ENCODE measurements at regions not wholly inside any gene's neighbourhood (a gene's known extent, or its start where the extent isn't known, plus 50 kb on each side); places are given as distances from the start of the nearest gene placed in this dataset.
"Not testable (repeated sequence)": the region's sequence is repeated elsewhere in the genome, so short reads cannot be mapped to it uniquely, and the experiment has no call there.

GRCh38 chr9:78121488-78121887 is 89.9 kb upstream of the GNAQ start:
- DNase-seq: peak; percentile 83

DNA sequence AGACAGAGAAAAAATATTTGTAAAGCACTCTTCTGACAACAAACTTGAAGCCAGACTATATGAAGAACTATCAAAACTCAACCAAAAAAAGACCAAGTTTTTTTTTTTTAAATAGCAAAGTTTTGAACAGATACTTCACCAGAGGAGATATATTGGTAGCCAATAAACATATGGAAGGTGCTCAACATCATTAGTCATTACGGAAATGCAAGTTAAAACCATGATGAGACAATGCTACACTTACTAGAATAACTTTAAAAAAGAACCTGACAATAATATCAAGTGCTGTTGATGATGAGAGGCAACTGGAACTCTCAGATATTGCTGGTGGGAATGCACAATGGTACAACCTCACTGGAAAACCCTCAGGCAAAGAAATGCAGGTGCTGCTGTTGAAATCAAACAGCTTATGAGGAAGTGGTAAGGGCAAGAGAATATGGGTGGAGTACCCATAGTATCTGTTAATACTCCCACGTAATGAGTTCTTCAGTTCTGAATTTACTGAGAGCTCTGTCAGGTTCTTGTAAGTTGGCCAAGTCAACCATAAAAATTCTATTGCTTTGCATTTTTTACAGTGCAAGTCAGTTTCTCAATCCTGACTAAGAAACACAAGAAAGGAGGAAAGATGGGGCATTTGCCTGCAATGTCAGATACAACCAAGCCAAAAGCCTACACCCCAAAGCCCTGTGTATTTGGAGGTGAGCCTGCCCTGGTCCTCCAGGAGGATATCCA is 87.3 kb upstream of the GNAQ start:
- DNase-seq: no peak

- peak; percentile 23 for DNase-seq
Observed at GRCh38 chr9:78115073-78115472, 83.5 kb upstream of the GNAQ start.

- DNase-seq: no peak
Observed at GRCh38 chr9:78114581-78114980, 83.0 kb upstream of the GNAQ start.

- DNase-seq: no peak
Observed at GRCh38 chr9:78112406-78112805, 80.8 kb upstream of the GNAQ start.

GRCh38 chr9:78112004-78112403 is 80.4 kb upstream of the GNAQ start:
- no peak for DNase-seq

GRCh38 chr9:78109075-78109474 is 77.5 kb upstream of the GNAQ start:
- DNase-seq: no peak

DNA sequence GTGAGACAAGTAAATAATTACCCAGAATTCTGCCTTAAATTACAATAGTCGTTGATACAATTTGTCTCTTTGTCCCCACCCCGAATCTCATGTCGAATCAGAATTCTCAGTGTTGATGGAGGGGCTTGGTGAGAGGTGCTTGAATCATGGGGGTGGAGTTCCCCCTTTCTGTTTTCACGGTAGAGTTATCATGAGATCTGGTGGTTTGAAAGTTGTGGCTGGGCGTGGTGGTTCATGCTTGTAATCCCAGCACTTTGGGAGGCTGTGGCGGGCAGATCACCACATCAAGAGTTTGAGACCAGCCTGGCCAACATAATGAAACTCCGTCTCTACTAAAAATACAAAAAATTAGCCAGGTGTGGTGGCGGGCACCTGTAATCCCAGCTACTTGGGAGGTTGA is 75.0 kb upstream of the GNAQ start:
- not testable (repeated sequence) for DNase-seq

DNA sequence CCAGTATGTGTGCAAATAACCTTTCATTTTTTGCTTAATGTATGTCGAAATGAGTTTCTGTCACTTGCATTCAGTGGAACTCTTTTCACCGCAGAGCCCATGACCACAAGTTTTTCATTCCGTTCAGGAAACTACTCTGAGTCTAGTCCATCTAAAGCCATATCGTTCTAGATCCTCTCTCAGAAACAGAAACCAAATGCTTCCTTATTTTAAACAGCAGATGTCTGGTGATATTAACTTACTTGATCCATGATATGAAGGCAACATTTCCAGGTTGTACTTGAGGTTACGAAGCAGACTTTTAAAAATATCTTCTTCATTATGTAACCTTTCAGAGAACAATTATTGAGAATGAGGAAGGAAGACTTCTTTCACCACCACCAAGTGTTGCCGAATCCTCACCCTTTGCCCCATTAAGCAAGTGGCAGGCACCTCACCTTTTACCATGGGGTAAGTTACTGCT is 72.4 kb upstream of the GNAQ start:
- no peak for DNase-seq

- DNase-seq: no peak
Observed at GRCh38 chr9:78101247-78101646, 69.6 kb upstream of the GNAQ start.

DNA sequence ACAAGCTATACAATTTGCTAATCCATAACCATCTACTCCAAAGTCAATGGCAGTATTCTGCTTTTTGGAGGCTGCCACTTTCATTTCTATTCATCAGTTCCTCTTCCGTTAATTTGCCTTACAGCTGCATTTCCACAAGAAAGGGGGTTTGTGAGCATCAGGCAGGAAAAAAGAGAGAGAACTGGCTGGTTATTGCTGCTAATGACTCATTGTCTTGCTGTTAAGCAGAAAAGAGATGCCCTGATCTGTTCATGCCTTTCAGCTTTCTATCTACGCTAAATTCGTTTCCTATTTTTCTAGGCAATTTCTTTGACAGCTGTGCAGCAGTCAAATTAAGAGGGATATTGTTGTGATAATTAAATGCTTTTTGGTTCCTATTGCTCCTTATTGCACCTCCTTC is 65.9 kb upstream of the GNAQ start:
- peak; percentile 14 for DNase-seq

DNA sequence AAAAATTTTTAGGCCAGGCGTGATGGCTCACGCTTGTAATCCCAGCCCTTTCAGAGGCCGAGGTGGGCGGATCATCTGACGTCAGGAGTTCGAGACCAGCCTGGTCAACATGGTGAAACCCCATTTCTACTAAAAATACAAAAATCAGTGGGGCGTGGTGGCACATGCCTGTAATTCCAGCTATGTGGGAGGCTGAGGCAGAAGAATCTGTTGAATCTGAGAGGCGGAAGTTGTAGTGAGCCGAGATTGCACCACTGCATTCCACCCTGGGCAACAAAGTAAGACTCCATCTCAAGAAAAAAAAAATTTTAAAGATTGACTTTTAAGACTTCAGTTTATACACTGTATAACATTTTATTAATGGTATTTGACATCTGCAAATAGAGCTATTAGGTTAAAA is 60.1 kb upstream of the GNAQ start:
- DNase-seq: no peak

DNA sequence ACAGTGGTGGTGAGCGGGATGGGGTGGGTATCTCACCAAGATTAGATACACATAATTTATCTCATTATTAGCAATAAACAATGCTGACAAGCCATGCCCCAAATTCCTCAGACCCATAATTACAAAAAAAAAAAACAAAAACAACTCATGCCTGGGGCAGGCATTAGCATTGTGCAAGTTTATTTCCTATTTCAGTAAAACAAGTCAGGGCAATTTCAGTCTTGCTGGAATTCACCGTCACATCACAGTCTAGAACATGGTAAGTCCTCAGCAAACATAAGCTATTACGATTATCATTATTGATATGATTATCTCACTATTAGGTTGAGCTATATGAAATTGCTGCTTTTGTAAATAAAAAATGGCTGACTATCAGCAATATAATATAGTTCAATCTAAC is 57.5 kb upstream of the GNAQ start:
- no peak for DNase-seq

DNA sequence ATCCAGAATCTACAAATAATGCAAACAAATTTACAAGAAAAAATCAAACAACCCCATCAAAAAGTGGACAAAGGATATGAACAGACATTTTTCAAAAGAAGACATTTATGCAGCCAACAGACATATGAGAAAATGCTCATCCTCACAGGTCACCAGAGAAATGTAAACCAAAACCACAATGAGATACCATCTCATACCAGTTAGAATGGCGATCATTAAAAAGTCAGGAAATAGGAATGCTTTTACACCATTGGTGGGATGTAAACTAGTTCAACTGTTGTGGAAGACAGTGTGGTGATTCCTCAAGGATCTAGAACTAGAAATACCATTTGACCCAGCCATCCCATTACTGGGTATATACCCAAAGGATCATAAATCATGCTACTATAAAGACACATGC is 56.6 kb upstream of the GNAQ start:
- DNase-seq: not testable (repeated sequence)
